A549 (cell line): ENCODE measurements at regions not wholly inside any gene's neighbourhood (a gene's known extent, or its start where the extent isn't known, plus 50 kb on each side); places are given as distances from the start of the nearest gene placed in this dataset.

Experiments used
- ATAC-seq, 2 experiments: fragments of 200-7000 bp in 1 of 2; fragments of >200 bp in 1 of 2; cut with Nextera tagmentation in 1 of 2; cut with Tn5 transposase in 1 of 2; 3 replicates each; pipeline versions ENCODE4 v1.8.0 to v1.9.1; 2018 to 2020; ENCODE audit warnings: mild to moderate bottlenecking in 1 of 2, moderate library complexity in 1 of 2
- CTCF ChIA-PET: fragments of 300-600 bp; sonication (Branson Sonifier 250); formaldehyde crosslinking; extraction: SDS; loops from one replicate; lab custom pipeline; 2021; ENCODE audit warnings: antibody characterized with exemption, inconsistent platforms; lab: Yijun Ruan, JAX
- POLR2A ChIA-PET: fragments of 350-600 bp; formaldehyde crosslinking; extraction: SDS; loops from one replicate; lab custom pipeline; 2021; ENCODE audit warnings: antibody characterized with exemption, inconsistent platforms; lab: Yijun Ruan, JAX
- DNase-seq, 2 experiments: peaks; one replicate each; pipeline versions ENCODE4 v3.0.0 to v3.0.0-alpha.2; 2011 to 2016; ENCODE audit warnings: low read depth in 1 of 2, low spot score in 1 of 2
- FAIRE-seq: peaks from 2 replicates; lab custom pipeline; 2011; peaks lifted over from hg19 to GRCh38; lab: Jason Lieb, UNC
- H3K27ac ChIP-seq, 2 experiments: fragments of >200 bp; sonication (Bioruptor Twin); formaldehyde crosslinking; 3 replicates each; pipeline ENCODE4 v1.5.1; 2016 to 2017
- H3K4me1 ChIP-seq: fragments of >200 bp; sonication (Bioruptor Twin); formaldehyde crosslinking; 3 replicates; pipeline ENCODE4 v1.6.1; 2016
- H3K4me2 ChIP-seq: fragments of >200 bp; sonication (Bioruptor Twin); formaldehyde crosslinking; 3 replicates; pipeline ENCODE4 v1.6.1; 2016
- H3K4me3 ChIP-seq: fragments of >200 bp; sonication (Bioruptor Twin); formaldehyde crosslinking; 3 replicates; pipeline ENCODE4 v1.5.1; 2016
- H3K9me3 ChIP-seq: fragments of >200 bp; sonication (Bioruptor Twin); formaldehyde crosslinking; 3 replicates; pipeline ENCODE4 v1.6.1; 2016
- CBX2 ChIP-seq: fragments of 200-600 bp; sonication (generic); IDR thresholded peaks from 2 replicates; pipeline ENCODE4 v1.6.1; 2016; ENCODE audit warnings: low read depth, mild to moderate bottlenecking, borderline replicate concordance
- CBX8 ChIP-seq: fragments of 200-600 bp; sonication (generic); IDR thresholded peaks from 2 replicates; pipeline ENCODE4 v1.6.1; 2016
- CHD2 ChIP-seq: fragments of 150-350 bp; IDR thresholded peaks from 2 replicates; pipeline ENCODE4 v1.6.1; 2014; ENCODE audit warnings: low read length; ENCODE audit not compliant: partially characterized antibody
- CHD4 ChIP-seq: fragments of 200-600 bp; sonication (generic); IDR thresholded peaks from 2 replicates; pipeline ENCODE4 v1.6.1; 2016; ENCODE audit warnings: antibody characterized with exemption, mild to moderate bottlenecking, borderline replicate concordance
- E2F6 ChIP-seq: IDR thresholded peaks from 2 replicates; pipeline ENCODE4 v1.6.1; 2012; ENCODE audit warnings: low read depth, borderline replicate concordance
- ESRRA ChIP-seq: fragments of 150-350 bp; IDR thresholded peaks from 2 replicates; pipeline ENCODE4 v1.6.1; 2014; ENCODE audit warnings: mild to moderate bottlenecking, low read length, borderline replicate concordance
- FOSB ChIP-seq: fragments of 250-450 bp; sonication (Bioruptor Pico); IDR thresholded peaks from 2 replicates; pipeline ENCODE4 v1.5.0; 2020; ENCODE audit warnings: mild to moderate bottlenecking, moderate library complexity
- FOSL2 ChIP-seq, 2 experiments: fragments of 450-650 bp in 1 of 2; fragments of >200 bp in 1 of 2; sonication (Bioruptor Twin) in 1 of 2; formaldehyde crosslinking; IDR thresholded peaks; 2 replicates each; pipeline versions ENCODE4 v1.5.0 to v1.6.1; 2016 to 2020; ENCODE audit warnings: mild to moderate bottlenecking in 1 of 2, moderate library complexity in 1 of 2
- FOXS1 ChIP-seq: fragments of 250-450 bp; sonication (Bioruptor Pico); IDR thresholded peaks from 2 replicates; pipeline ENCODE4 v1.5.0; 2020; ENCODE audit warnings: mild to moderate bottlenecking, moderate library complexity
- GATA3 ChIP-seq: IDR thresholded peaks from 2 replicates; pipeline ENCODE4 v1.6.1; 2012; ENCODE audit warnings: borderline replicate concordance
- HES2 ChIP-seq: fragments of >200 bp; sonication (Bioruptor Twin); formaldehyde crosslinking; IDR thresholded peaks from 2 replicates; pipeline ENCODE4 v1.6.1; 2016
- HEYL ChIP-seq: fragments of 250-450 bp; sonication (Bioruptor Pico); IDR thresholded peaks from 2 replicates; pipeline ENCODE4 v1.8.0; 2021; ENCODE audit warnings: mild to moderate bottlenecking, moderate library complexity
- HMGXB4 ChIP-seq: fragments of 250-450 bp; sonication (Bioruptor Pico); IDR thresholded peaks from 2 replicates; pipeline ENCODE4 v1.5.0; 2021; ENCODE audit warnings: mild to moderate bottlenecking, moderate library complexity, borderline replicate concordance
- HOXB13 ChIP-seq: fragments of 250-450 bp; sonication (Bioruptor Pico); IDR thresholded peaks from 2 replicates; pipeline ENCODE4 v1.5.0; 2020; ENCODE audit warnings: low read depth, mild to moderate bottlenecking, moderate library complexity
- HOXB5 ChIP-seq: fragments of 250-450 bp; sonication (Bioruptor Pico); IDR thresholded peaks from 2 replicates; pipeline ENCODE4 v1.5.0; 2020; ENCODE audit warnings: mild to moderate bottlenecking, moderate library complexity
- MAFK ChIP-seq: fragments of 450-650 bp; IDR thresholded peaks from 2 replicates; pipeline ENCODE4 v1.6.1; 2014; ENCODE audit not compliant: partially characterized antibody
- MAX ChIP-seq: IDR thresholded peaks from 2 replicates; pipeline ENCODE4 v1.6.1; 2012
- PBX3 ChIP-seq: IDR thresholded peaks from 2 replicates; pipeline ENCODE4 v1.6.1; 2012
- PHF8 ChIP-seq: fragments of 200-600 bp; sonication (generic); IDR thresholded peaks from 2 replicates; pipeline ENCODE4 v1.6.1; 2016; ENCODE audit warnings: low read depth, mild to moderate bottlenecking, antibody characterized with exemption, moderate library complexity, borderline replicate concordance
- POLR2A ChIP-seq: IDR thresholded peaks from 2 replicates; pipeline ENCODE4 v1.6.1; 2012; ENCODE audit warnings: mild to moderate bottlenecking, low read length
- POLR2AphosphoS2 ChIP-seq: conservative IDR thresholded peaks from 2 replicates; pipeline ENCODE4 v1.6.1; 2012; ENCODE audit warnings: low read length, improper control_type of control experiment, inconsistent platforms
- RAD21 ChIP-seq, 2 experiments: fragments of >200 bp in 1 of 2; sonication (Bioruptor Twin) in 1 of 2; formaldehyde crosslinking in 1 of 2; IDR thresholded peaks in 1 of 2; conservative IDR thresholded peaks in 1 of 2; 2 replicates in 1 of 2; 3 replicates in 1 of 2; pipeline ENCODE4 v1.6.1; 2012 to 2018; ENCODE audit warnings: inconsistent platforms in 1 of 2
- RFX5 ChIP-seq: fragments of 450-650 bp; IDR thresholded peaks from 2 replicates; pipeline ENCODE4 v1.7.1; 2014; ENCODE audit warnings: antibody characterized with exemption, mild to moderate bottlenecking, moderate library complexity
- RNF2 ChIP-seq: fragments of 200-600 bp; sonication (generic); IDR thresholded peaks from 2 replicates; pipeline ENCODE4 v1.6.1; 2016; ENCODE audit warnings: low read depth, mild to moderate bottlenecking, antibody characterized with exemption, moderate library complexity, borderline replicate concordance
- SMC3 ChIP-seq: fragments of >200 bp; sonication (Bioruptor Twin); formaldehyde crosslinking; IDR thresholded peaks from 3 replicates; pipeline ENCODE4 v1.6.1; 2018; ENCODE audit warnings: inconsistent platforms
- SREBF2 ChIP-seq: fragments of 450-650 bp; IDR thresholded peaks from 2 replicates; pipeline ENCODE4 v1.6.1; 2014; ENCODE audit warnings: mild to moderate bottlenecking, moderate library complexity
- TFCP2L1 ChIP-seq: fragments of 250-450 bp; sonication (Bioruptor Pico); IDR thresholded peaks from 2 replicates; pipeline ENCODE4 v1.5.0; 2021; ENCODE audit warnings: mild to moderate bottlenecking
- ZC3H11A ChIP-seq: fragments of 450-650 bp; IDR thresholded peaks from 2 replicates; pipeline ENCODE4 v1.6.1; 2014; ENCODE audit warnings: antibody characterized with exemption, mild to moderate bottlenecking
- ZSCAN20 ChIP-seq: fragments of 250-450 bp; sonication (Bioruptor Pico); IDR thresholded peaks from 2 replicates; pipeline ENCODE4 v1.8.0; 2022; ENCODE audit warnings: mild to moderate bottlenecking, moderate library complexity
- WGBS: methylation state at CpG from one replicate; pipeline ENCODE4 v1.1.6; 2017; ENCODE audit errors: missing lambda C conversion rate; 5-methylcytosine and 5-hydroxymethylcytosine counted together

DNA sequence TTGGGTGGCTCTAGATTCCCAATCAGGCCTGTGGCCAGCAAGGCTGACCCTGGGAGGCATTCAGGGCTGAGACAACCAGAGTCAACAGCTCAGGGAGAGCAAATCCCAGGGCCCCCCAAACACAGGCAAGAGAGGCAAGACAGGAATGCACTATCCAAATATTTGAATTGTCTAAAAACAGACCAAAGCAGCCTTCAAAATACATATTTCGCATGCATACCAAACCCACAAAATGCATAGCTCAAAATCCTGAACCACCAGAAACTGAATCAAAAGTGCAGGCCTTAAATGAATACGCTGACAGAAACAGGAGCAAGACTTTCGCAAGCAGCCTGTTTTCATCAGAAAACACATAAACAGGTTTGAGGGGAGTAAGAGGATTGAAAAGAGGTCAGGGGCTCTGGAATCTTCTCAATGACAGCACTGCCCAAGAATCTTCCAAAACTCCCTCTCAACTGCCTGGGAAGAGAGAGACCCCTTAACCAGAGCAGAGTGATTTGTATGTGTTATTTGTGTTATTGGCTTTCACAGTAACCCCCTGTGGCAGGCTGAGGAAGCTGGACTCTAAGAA is 213.6 kb upstream of the CDH5 start:
- no peaks in the 10 kb centered on the region for H3K9me3 ChIP-seq
- H3K4me3 ChIP-seq, result no peak overlapping the region
- ChIA-PET CTCF (interaction anchor here (0.9 kb wide), 1 partner anchor 143 kb away, joined by 3 read pairs; no protein-coding TSS in a partner anchor), POLR2A (no interaction called here)
- TF ChIP-seq RAD21 (conservative IDR thresholded peaks at IDR 0.05 in 1 of 2, IDR thresholded peaks at IDR 0.05 in 1 of 2) (no peak), CHD4 (no peak), SREBF2 (no peak), CHD2 (no peak), HES2 (no peak), PHF8 (no peak), POLR2A (no peak), RFX5 (no peak), MAX (no peak), RNF2 (no peak), FOSL2 (IDR thresholded peaks at IDR 0.05) (no peak), FOSL2 (CRISPR knock-in tag; IDR thresholded peaks at IDR 0.05) (no peak), FOSB (CRISPR knock-in tag) (no peak)
- WGBS, result 41% methylated on average over 3 of the region's 3 CpGs
- DNase-seq (peak in 1 of 2 experiments; percentile 4), FAIRE-seq (no peak), ATAC-seq (peak in 1 of 2 experiments; percentile 38; a peak in 2 of 6 replicates)
- no peak overlapping the region for H3K27ac ChIP-seq
- no peaks in the 10 kb centered on the region for H3K4me1 ChIP-seq
- no peak overlapping the region; the same call in 2 of the 3 replicates for H3K4me2 ChIP-seq

GRCh38 chr16:66152181-66152580 is 214.3 kb upstream of the CDH5 start:
- DNase-seq (no peak), ATAC-seq (no peak), FAIRE-seq (no peak)
- Histone ChIP-seq H3K4me3 (no peak overlapping the region), H3K9me3 (no peaks in the 10 kb centered on the region)
- POLR2A ChIA-PET, result no interaction called here
- TF ChIP-seq CBX2, result no peak
- TF ChIP-seq FOXS1 (CRISPR knock-in tag), result no peak
- no peak for TF ChIP-seq PBX3
- no peak for TF ChIP-seq POLR2AphosphoS2
- TF ChIP-seq TFCP2L1 (CRISPR knock-in tag), result no peak
- TF ChIP-seq CBX8, result no peak
- no peak for TF ChIP-seq SMC3
- no peak for TF ChIP-seq SREBF2
- TF ChIP-seq FOSB (CRISPR knock-in tag), result no peak
- no peak for TF ChIP-seq MAFK
- no peak for TF ChIP-seq POLR2A
- TF ChIP-seq HMGXB4 (CRISPR knock-in tag), result no peak
- no peak for TF ChIP-seq ZSCAN20
- no peak for TF ChIP-seq HOXB13 (CRISPR knock-in tag)
- no peak for TF ChIP-seq ESRRA
- TF ChIP-seq ZC3H11A, result no peak
- no peak for TF ChIP-seq HEYL (CRISPR knock-in tag)
- TF ChIP-seq GATA3, result no peak
- TF ChIP-seq HOXB5 (CRISPR knock-in tag), result no peak
- no peak for TF ChIP-seq E2F6
- TF ChIP-seq, all 56 proteins: peak for 0
- CTCF ChIA-PET, result interaction anchor here (0.9 kb wide), 1 partner anchor 143 kb away, joined by 3 read pairs; no protein-coding TSS in a partner anchor
- 27% methylated on average over 2 of the region's 2 CpGs for WGBS
- no peaks in the 10 kb centered on the region for H3K4me1 ChIP-seq
- no peak overlapping the region for H3K27ac ChIP-seq
- no peak overlapping the region for H3K4me2 ChIP-seq
